K562 (cell line): ENCODE measurements at regions not wholly inside any gene's neighbourhood (a gene's known extent, or its start where the extent isn't known, plus 50 kb on each side); places are given as distances from the start of the nearest gene placed in this dataset.

Experiments
- CEBPG ChIP-seq, 3 experiments: fragments of 200-800 bp in 1 of 3; sonication (Bioruptor generic) in 1 of 3; sonication (generic) in 1 of 3; formaldehyde crosslinking in 1 of 3; IDR thresholded peaks in 2 of 3; conservative IDR thresholded peaks in 1 of 3; 2 replicates each; pipeline versions ENCODE4 v1.6.1 to v1.8.0; 2016 to 2022; ENCODE audit warnings: missing compliant biosample characterization in 2 of 3, missing genetic modification characterization in 2 of 3, mild to moderate bottlenecking in 1 of 3, missing genetic modification reagents in 1 of 3
- ELF2 ChIP-seq: fragments of 250-450 bp; sonication (Bioruptor Pico); IDR thresholded peaks from 2 replicates; pipeline ENCODE4 v1.5.0; 2021; ENCODE audit warnings: mild to moderate bottlenecking
- MCM5 ChIP-seq: fragments of 450-650 bp; IDR thresholded peaks from 2 replicates; pipeline ENCODE4 v1.6.1; 2016; ENCODE audit warnings: low read depth
- ZNF24 ChIP-seq: fragments of 450-650 bp; IDR thresholded peaks from 2 replicates; pipeline ENCODE4 v1.6.1; 2016
- ZNF589 ChIP-seq: fragments of 200-800 bp; sonication (Bioruptor generic); IDR thresholded peaks from 2 replicates; pipeline ENCODE4 v1.6.1; 2016; ENCODE audit warnings: low read depth, missing genetic modification characterization, missing compliant biosample characterization
- TF ChIP-seq, protein P1 (sequence below): fragments of 450-650 bp; IDR thresholded peaks from 2 replicates; pipeline ENCODE4 v1.6.1; 2018; ENCODE audit not compliant: partially characterized antibody
- TF ChIP-seq, protein P2 (sequence below), 2 experiments: fragments of 450-650 bp in 1 of 2; sonication (generic) in 1 of 2; formaldehyde crosslinking in 1 of 2; IDR thresholded peaks in 1 of 2; conservative IDR thresholded peaks in 1 of 2; 2 replicates each; pipeline versions ENCODE4 v1.6.1 to v1.8.1; 2016 to 2023; ENCODE audit warnings: mild to moderate bottlenecking in 2 of 2, moderate library complexity in 2 of 2, inconsistent platforms in 1 of 2, missing genetic modification reagents in 1 of 2

DNA sequence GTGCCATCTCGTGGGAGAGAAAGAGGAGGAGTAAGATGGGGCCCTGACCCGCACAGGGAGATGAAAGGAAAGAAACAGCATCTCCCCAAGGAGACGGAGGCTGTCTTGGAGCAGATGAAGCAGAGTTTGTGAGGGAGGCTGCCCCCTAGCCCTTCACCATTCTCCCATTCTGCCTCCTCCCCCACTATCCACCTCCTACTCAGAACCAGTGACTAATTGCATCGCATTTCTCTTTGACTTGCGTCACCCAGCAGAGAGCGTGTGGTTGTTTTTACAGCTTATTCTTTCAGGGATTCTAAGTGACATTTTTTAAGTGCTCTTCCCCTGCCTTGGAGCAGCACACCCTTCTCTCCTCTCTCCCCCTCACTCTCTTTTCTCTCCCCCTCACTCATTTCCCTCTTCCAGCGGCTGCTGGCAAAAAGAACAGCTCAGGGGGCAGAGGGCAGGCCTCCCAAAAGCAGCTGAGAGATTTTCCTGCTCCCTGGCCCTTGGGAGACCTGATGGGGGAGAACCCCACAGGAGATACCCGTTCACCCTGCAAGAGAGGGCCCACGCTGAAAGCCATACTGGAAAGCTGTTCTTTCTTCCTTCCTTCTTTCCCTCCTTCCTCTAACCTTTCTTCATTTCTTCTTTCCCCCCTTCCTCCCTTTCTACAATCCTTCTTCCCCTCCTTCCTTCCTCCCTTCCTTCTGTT, 91.8 kb downstream of the MRPL46 start (continued):
- TF ChIP-seq, protein P1, sequence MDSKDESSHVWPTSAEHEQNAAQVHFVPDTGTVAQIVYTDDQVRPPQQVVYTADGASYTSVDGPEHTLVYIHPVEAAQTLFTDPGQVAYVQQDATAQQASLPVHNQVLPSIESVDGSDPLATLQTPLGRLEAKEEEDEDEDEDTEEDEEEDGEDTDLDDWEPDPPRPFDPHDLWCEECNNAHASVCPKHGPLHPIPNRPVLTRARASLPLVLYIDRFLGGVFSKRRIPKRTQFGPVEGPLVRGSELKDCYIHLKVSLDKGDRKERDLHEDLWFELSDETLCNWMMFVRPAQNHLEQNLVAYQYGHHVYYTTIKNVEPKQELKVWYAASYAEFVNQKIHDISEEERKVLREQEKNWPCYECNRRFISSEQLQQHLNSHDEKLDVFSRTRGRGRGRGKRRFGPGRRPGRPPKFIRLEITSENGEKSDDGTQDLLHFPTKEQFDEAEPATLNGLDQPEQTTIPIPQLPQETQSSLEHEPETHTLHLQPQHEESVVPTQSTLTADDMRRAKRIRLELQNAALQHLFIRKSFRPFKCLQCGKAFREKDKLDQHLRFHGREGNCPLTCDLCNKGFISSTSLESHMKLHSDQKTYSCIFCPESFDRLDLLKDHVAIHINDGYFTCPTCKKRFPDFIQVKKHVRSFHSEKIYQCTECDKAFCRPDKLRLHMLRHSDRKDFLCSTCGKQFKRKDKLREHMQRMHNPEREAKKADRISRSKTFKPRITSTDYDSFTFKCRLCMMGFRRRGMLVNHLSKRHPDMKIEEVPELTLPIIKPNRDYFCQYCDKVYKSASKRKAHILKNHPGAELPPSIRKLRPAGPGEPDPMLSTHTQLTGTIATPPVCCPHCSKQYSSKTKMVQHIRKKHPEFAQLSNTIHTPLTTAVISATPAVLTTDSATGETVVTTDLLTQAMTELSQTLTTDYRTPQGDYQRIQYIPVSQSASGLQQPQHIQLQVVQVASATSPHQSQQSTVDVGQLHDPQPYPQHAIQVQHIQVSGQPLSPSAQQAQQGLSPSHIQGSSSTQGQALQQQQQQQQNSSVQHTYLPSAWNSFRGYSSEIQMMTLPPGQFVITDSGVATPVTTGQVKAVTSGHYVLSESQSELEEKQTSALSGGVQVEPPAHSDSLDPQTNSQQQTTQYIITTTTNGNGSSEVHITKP, result peak; percentile 18
- peak; percentile 42; the same call in 1 of the 2 replicates for TF ChIP-seq ZNF589 (CRISPR knock-in tag)
- TF ChIP-seq ELF2 (CRISPR knock-in tag), result no peak
- no peak for TF ChIP-seq ZNF24
- TF ChIP-seq CEBPG (CRISPR knock-in tag; IDR thresholded peaks at IDR 0.05), result no peak
- TF ChIP-seq CEBPG (tag; conservative IDR thresholded peaks at IDR 0.05 in 1 of 2, IDR thresholded peaks at IDR 0.05 in 1 of 2), result peak in 1 of 2 experiments; percentile 73; a peak in 2 of 4 replicates
- TF ChIP-seq, protein P2, sequence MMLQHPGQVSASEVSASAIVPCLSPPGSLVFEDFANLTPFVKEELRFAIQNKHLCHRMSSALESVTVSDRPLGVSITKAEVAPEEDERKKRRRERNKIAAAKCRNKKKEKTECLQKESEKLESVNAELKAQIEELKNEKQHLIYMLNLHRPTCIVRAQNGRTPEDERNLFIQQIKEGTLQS (IDR thresholded peaks at IDR 0.05), result peak; percentile 76
- TF ChIP-seq, protein P2 (CRISPR knock-in tag; conservative IDR thresholded peaks at IDR 0.05), result no peak
- no peak for TF ChIP-seq MCM5
